ENCODE measurements at regions not wholly inside any gene's neighbourhood (a gene's known extent, or its start where the extent isn't known, plus 50 kb on each side); places are given as distances from the start of the nearest gene placed in this dataset.

- no peaks in the 10 kb centered on the region for H3K36me3 ChIP-seq (ENCODE audit: insufficient read depth, low read length)
- intact Hi-C loops (cut with DNase I, micrococcal nuclease): no loop called here
- no peak overlapping the region for H3K27ac Mint-ChIP-seq
- H3K4me1 Mint-ChIP-seq (ENCODE audit: low read depth): peaks cover 33% of the 10 kb centered on the region
- H3K9me3 Mint-ChIP-seq: peaks cover 18% of the 10 kb centered on the region
- H3K27me3 Mint-ChIP-seq: no peaks in the 10 kb centered on the region
- POLR2A ChIA-PET: no interaction called here
- H3K4me3 Mint-ChIP-seq: no peak overlapping the region
- H3K27me3 ChIP-seq (ENCODE audit: control insufficient read depth in 1 of 2, insufficient read depth in 2 of 2, low read length in 2 of 2): no peaks in the 10 kb centered on the region
- ATAC-seq (ENCODE audit: poor library complexity): no peak
- no peak overlapping the region for H3K4me3 ChIP-seq (ENCODE audit: low read length)
- H3K9me3 ChIP-seq (ENCODE audit: control insufficient read depth in 1 of 2, insufficient read depth in 1 of 2, low read length in 2 of 2): peaks cover 0 to 16% of the 10 kb centered on the region in 2 experiments
- H3K36me3 Mint-ChIP-seq (ENCODE audit: low read depth): peaks cover 46% of the 10 kb centered on the region
- no peak overlapping the region for H3K27ac ChIP-seq (ENCODE audit: low read depth in 1 of 2, low read length in 2 of 2)
- TF ChIP-seq, protein P1, sequence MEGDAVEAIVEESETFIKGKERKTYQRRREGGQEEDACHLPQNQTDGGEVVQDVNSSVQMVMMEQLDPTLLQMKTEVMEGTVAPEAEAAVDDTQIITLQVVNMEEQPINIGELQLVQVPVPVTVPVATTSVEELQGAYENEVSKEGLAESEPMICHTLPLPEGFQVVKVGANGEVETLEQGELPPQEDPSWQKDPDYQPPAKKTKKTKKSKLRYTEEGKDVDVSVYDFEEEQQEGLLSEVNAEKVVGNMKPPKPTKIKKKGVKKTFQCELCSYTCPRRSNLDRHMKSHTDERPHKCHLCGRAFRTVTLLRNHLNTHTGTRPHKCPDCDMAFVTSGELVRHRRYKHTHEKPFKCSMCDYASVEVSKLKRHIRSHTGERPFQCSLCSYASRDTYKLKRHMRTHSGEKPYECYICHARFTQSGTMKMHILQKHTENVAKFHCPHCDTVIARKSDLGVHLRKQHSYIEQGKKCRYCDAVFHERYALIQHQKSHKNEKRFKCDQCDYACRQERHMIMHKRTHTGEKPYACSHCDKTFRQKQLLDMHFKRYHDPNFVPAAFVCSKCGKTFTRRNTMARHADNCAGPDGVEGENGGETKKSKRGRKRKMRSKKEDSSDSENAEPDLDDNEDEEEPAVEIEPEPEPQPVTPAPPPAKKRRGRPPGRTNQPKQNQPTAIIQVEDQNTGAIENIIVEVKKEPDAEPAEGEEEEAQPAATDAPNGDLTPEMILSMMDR (IDR thresholded peaks at IDR 0.05): no peak
- peaks cover 16% of the 10 kb centered on the region for H3K4me1 ChIP-seq (ENCODE audit: insufficient read depth, low read length)
- CTCF ChIA-PET: no interaction called here
- DNase-seq: no peak
These were observed 200.3 kb downstream of the C9orf152 start for GRCh38 chr9:110007477-110008270.

DNA sequence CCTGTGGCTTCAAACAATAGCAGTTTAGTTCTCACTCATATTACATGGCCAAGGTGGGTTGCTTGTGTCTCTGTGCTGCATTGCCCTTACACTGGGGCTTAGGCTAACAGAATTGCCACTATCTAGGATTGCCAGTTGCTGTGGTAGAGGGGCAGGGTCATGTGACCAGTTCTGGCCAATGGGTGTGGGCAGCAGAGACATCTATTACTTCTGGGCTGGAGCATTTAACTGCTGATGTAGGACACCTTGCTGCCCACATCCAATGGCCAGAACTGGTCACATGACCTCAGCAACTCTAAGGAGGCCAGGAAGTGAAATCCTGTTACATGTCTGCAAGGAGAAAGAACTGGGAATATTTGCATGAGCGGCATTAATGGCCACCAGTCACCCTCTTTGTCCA lies 199.3 kb downstream of the C9orf152 start:
- CTCF ChIA-PET: no interaction called here
- Histone ChIP-seq H3K36me3 (ENCODE audit: insufficient read depth, low read length) (no peaks in the 10 kb centered on the region), H3K27ac (ENCODE audit: low read depth in 1 of 2, low read length in 2 of 2) (no peak overlapping the region), H3K9me3 (ENCODE audit: control insufficient read depth in 1 of 2, insufficient read depth in 1 of 2, low read length in 2 of 2) (peaks cover 0 to 16% of the 10 kb centered on the region in 2 experiments), H3K4me1 (ENCODE audit: insufficient read depth, low read length) (peaks cover 16% of the 10 kb centered on the region), H3K27me3 (ENCODE audit: control insufficient read depth in 1 of 2, insufficient read depth in 2 of 2, low read length in 2 of 2) (no peaks in the 10 kb centered on the region), H3K4me3 (ENCODE audit: low read length) (no peak overlapping the region)
- ATAC-seq (ENCODE audit: poor library complexity) (no peak), DNase-seq (no peak)
- Mint-ChIP-seq H3K27me3 (no peaks in the 10 kb centered on the region), H3K4me1 (ENCODE audit: low read depth) (peaks cover 33% of the 10 kb centered on the region), H3K4me3 (no peak overlapping the region), H3K36me3 (ENCODE audit: low read depth) (peaks cover 36% of the 10 kb centered on the region), H3K9me3 (peaks cover 17% of the 10 kb centered on the region), H3K27ac (no peak overlapping the region)
- TF ChIP-seq, protein P1 (IDR thresholded peaks at IDR 0.05): no peak
- intact Hi-C loops (cut with DNase I, micrococcal nuclease): no loop called here
- POLR2A ChIA-PET: no interaction called here

- H3K4me1 Mint-ChIP-seq (ENCODE audit: low read depth): peaks cover 9% of the 10 kb centered on the region
- CTCF ChIA-PET: no interaction called here
- Histone ChIP-seq H3K27ac (ENCODE audit: low read depth in 1 of 2, low read length in 2 of 2) (no peak overlapping the region), H3K4me1 (ENCODE audit: insufficient read depth, low read length) (peaks cover 7% of the 10 kb centered on the region), H3K9me3 (ENCODE audit: control insufficient read depth in 1 of 2, insufficient read depth in 1 of 2, low read length in 2 of 2) (peaks cover 0 to 3% of the 10 kb centered on the region in 2 experiments), H3K27me3 (ENCODE audit: control insufficient read depth in 1 of 2, insufficient read depth in 2 of 2, low read length in 2 of 2) (no peaks in the 10 kb centered on the region), H3K4me3 (ENCODE audit: low read length) (no peak overlapping the region), H3K36me3 (ENCODE audit: insufficient read depth, low read length) (no peaks in the 10 kb centered on the region)
- POLR2A ChIA-PET: no interaction called here
- intact Hi-C loops (cut with DNase I, micrococcal nuclease): loop anchor here in 1 of 2 experiments (10.0 kb wide), 1 partner anchor 63 kb away; no protein-coding TSS in a partner anchor
- H3K4me3 Mint-ChIP-seq: no peak overlapping the region
- no peaks in the 10 kb centered on the region for H3K27me3 Mint-ChIP-seq
- H3K36me3 Mint-ChIP-seq (ENCODE audit: low read depth): peaks cover 8% of the 10 kb centered on the region
- ATAC-seq (ENCODE audit: poor library complexity) (no peak), DNase-seq (no peak)
- peaks cover 4% of the 10 kb centered on the region for H3K9me3 Mint-ChIP-seq
- H3K27ac Mint-ChIP-seq: no peak overlapping the region
- TF ChIP-seq, protein P1 (IDR thresholded peaks at IDR 0.05): no peak
These were observed 196.2 kb downstream of the C9orf152 start for GRCh38 chr9:110011628-110012320.
